Hepatocyte (in vitro differentiated cells): ENCODE measurements at regions not wholly inside any gene's neighbourhood (a gene's known extent, or its start where the extent isn't known, plus 50 kb on each side); places are given as distances from the start of the nearest gene placed in this dataset.

Experiments
- DNase-seq: peaks from one replicate; pipeline ENCODE4 v3.0.0-alpha.2; 2016; ENCODE audit warnings: low spot score
- H2AFZ ChIP-seq: fragments of 200-600 bp; sonication (generic); 2 replicates; pipeline ENCODE4 v1.6.0; 2016; ENCODE audit warnings: antibody characterized with exemption, mild to moderate bottlenecking
- H3K27ac ChIP-seq: fragments of 200-600 bp; sonication (generic); 2 replicates; pipeline ENCODE4 v1.5.1; 2016; ENCODE audit warnings: mild to moderate bottlenecking
- H3K27me3 ChIP-seq: fragments of 200-600 bp; sonication (generic); 2 replicates; pipeline ENCODE4 v1.6.1; 2016
- H3K36me3 ChIP-seq: fragments of 200-600 bp; sonication (generic); replicated peaks from 2 replicates; pipeline ENCODE4 v1.5.1; 2016; ENCODE audit warnings: low read depth; ENCODE audit not compliant: insufficient read depth
- H3K4me1 ChIP-seq: fragments of 200-600 bp; sonication (generic); 2 replicates; pipeline ENCODE4 v1.5.1; 2016; ENCODE audit warnings: mild to moderate bottlenecking, moderate library complexity; ENCODE audit not compliant: insufficient read depth
- H3K4me2 ChIP-seq: fragments of 200-600 bp; sonication (generic); 2 replicates; pipeline ENCODE4 v1.6.0; 2016
- H3K4me3 ChIP-seq: fragments of 200-600 bp; sonication (generic); 2 replicates; pipeline ENCODE4 v1.5.1; 2016; ENCODE audit warnings: mild to moderate bottlenecking
- H3K79me2 ChIP-seq: fragments of 200-600 bp; sonication (generic); 2 replicates; pipeline ENCODE4 v1.6.0; 2017; ENCODE audit warnings: mild to moderate bottlenecking
- H3K9me2 ChIP-seq: fragments of 200-600 bp; sonication (generic); replicated peaks from 2 replicates; pipeline ENCODE4 v1.6.0; 2017; ENCODE audit warnings: mild to moderate bottlenecking; ENCODE audit not compliant: insufficient read depth
- H3K9me3 ChIP-seq: fragments of 200-600 bp; sonication (generic); 2 replicates; pipeline ENCODE4 v1.5.1; 2016; ENCODE audit warnings: low read depth, mild to moderate bottlenecking
- H4K20me1 ChIP-seq: fragments of 200-600 bp; sonication (generic); 2 replicates; pipeline ENCODE4 v1.6.0; 2016; ENCODE audit warnings: mild to moderate bottlenecking; ENCODE audit not compliant: insufficient read depth, poor library complexity, severe bottlenecking
- CTCF ChIP-seq: fragments of 200-600 bp; sonication (generic); IDR thresholded peaks from 2 replicates; pipeline ENCODE4 v1.5.1; 2016; ENCODE audit warnings: antibody characterized with exemption, mild to moderate bottlenecking; ENCODE audit not compliant: poor library complexity
- EZH2 ChIP-seq: fragments of 200-600 bp; sonication (generic); IDR thresholded peaks from 2 replicates; pipeline ENCODE4 v1.6.1; 2016; ENCODE audit warnings: antibody characterized with exemption, mild to moderate bottlenecking, borderline replicate concordance
- EZH2phosphoT487 ChIP-seq: fragments of 200-600 bp; sonication (generic); IDR thresholded peaks from one replicate; pipeline ENCODE4 v1.6.1; 2018; ENCODE audit warnings: antibody characterized with exemption, mild to moderate bottlenecking, low read depth, moderate library complexity; ENCODE audit not compliant: unreplicated experiment, severe bottlenecking
- WGBS: methylation state at CpG from one replicate; pipeline ENCODE4 v1.1.6; 2016; ENCODE audit warnings: low lambda C conversion rate; ENCODE audit errors: missing lambda C conversion rate; 5-methylcytosine and 5-hydroxymethylcytosine counted together

DNA sequence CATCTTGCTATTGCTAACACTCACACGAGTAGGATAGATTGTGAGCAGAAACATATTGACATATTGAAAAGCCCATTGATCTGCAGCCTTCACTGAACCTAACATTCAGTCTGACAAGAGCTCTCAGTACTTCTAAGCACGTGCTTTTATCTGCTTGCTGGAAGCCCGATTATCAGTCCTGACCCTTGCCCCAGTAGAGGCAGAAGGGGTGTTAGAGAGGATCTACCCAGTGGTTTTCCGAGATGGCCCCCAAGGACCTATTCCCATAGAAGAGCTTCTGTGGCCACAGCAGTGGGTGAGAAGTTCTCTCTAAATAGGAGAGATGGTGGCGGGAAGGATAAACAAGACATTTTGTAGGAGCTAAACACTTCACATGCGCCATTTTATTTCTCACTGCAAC lies 290.9 kb upstream of the MAF start:
- 73% methylated on average over 6 of the region's 6 CpGs for WGBS
- H3K4me3 ChIP-seq: no peak overlapping the region
- TF ChIP-seq CTCF: no peak
- TF ChIP-seq EZH2: no peak
- no peak for TF ChIP-seq EZH2phosphoT487
- H3K9me3 ChIP-seq: no peaks in the 10 kb centered on the region
- no peak overlapping the region for H2AFZ ChIP-seq
- H3K27me3 ChIP-seq: no peaks in the 10 kb centered on the region
- no peaks in the 10 kb centered on the region for H3K9me2 ChIP-seq
- no peak for DNase-seq
- H3K27ac ChIP-seq: no peak overlapping the region
- no peak overlapping the region for H3K4me2 ChIP-seq
- H4K20me1 ChIP-seq: no peaks in the 10 kb centered on the region
- H3K79me2 ChIP-seq: no peaks in the 10 kb centered on the region
- H3K36me3 ChIP-seq: no peaks in the 10 kb centered on the region
- H3K4me1 ChIP-seq: peaks cover 5% of the 10 kb centered on the region

- Histone ChIP-seq H2AFZ (no peak overlapping the region), H3K4me1 (peaks cover 5% of the 10 kb centered on the region), H4K20me1 (no peaks in the 10 kb centered on the region), H3K27ac (no peak overlapping the region), H3K27me3 (no peaks in the 10 kb centered on the region), H3K36me3 (no peaks in the 10 kb centered on the region), H3K4me3 (no peak overlapping the region), H3K4me2 (no peak overlapping the region), H3K79me2 (no peaks in the 10 kb centered on the region), H3K9me2 (no peaks in the 10 kb centered on the region), H3K9me3 (no peaks in the 10 kb centered on the region)
- TF ChIP-seq CTCF: no peak
- 71% methylated on average over 8 of the region's 8 CpGs for WGBS
- no peak for DNase-seq
Measured at GRCh38 chr16:79887541-79888540, 287.3 kb upstream of the MAF start.

- Histone ChIP-seq H3K9me3 (no peaks in the 10 kb centered on the region), H3K36me3 (no peaks in the 10 kb centered on the region), H2AFZ (no peak overlapping the region), H3K9me2 (no peaks in the 10 kb centered on the region), H3K27ac (no peak overlapping the region), H3K4me1 (peaks cover 5% of the 10 kb centered on the region), H3K4me2 (no peak overlapping the region), H3K27me3 (no peaks in the 10 kb centered on the region), H3K79me2 (no peaks in the 10 kb centered on the region), H3K4me3 (no peak overlapping the region), H4K20me1 (no peaks in the 10 kb centered on the region)
- TF ChIP-seq CTCF (no peak), EZH2phosphoT487 (no peak), EZH2 (no peak)
- DNase-seq: no peak
- 78% methylated on average over 7 of the region's 7 CpGs for WGBS
Measured at GRCh38 chr16:79885320-79885719, 284.8 kb upstream of the MAF start.
